Dedifferentiated amniotic fluid mesenchymal stem cell (primary cell): ENCODE measurements at regions not wholly inside any gene's neighbourhood (a gene's known extent, or its start where the extent isn't known, plus 50 kb on each side); places are given as distances from the start of the nearest gene placed in this dataset.

Experiments
- DNase-seq: peaks from one replicate; pipeline ENCODE4 v3.0.0-alpha.2; 2016; ENCODE audit errors: extremely low spot score

- peak; percentile 26 for DNase-seq
Observed at GRCh38 chr13:31686670-31687425, 52.5 kb upstream of the RXFP2 start.
